Ovary (tissue), 3 donors: ENCODE measurements at regions not wholly inside any gene's neighbourhood (a gene's known extent, or its start where the extent isn't known, plus 50 kb on each side); places are given as distances from the start of the nearest gene placed in this dataset.
"Not testable (repeated sequence)": the region's sequence is repeated elsewhere in the genome, so short reads cannot be mapped to it uniquely, and the experiment has no call there.

Experiments
- CTCF ChIP-seq, 3 donors: fragments of 450-650 bp in 2 of 3; fragments of 200-600 bp in 1 of 3; IDR thresholded peaks; one replicate each; pipeline versions ENCODE4 v1.5.1 to v1.8.0; 2016 to 2022; ENCODE audit warnings: antibody characterized with exemption in 3 of 3, mild to moderate bottlenecking in 1 of 3
- EP300 ChIP-seq: sonication (generic); formaldehyde crosslinking; IDR thresholded peaks from one replicate; pipeline ENCODE4 v1.6.1; 2017; ENCODE audit warnings: antibody characterized with exemption
- donor health status: DM: no; HTN: no; CAD: no.

- not testable (repeated sequence) for TF ChIP-seq CTCF (IDR thresholded peaks at IDR 0.05); EP300
These were observed 137.5 kb upstream of the TP53TG3D start for GRCh38 chr16:32115562-32115961.
